Posterior vena cava (tissue), 2 donors: ENCODE measurements at regions not wholly inside any gene's neighbourhood (a gene's known extent, or its start where the extent isn't known, plus 50 kb on each side); places are given as distances from the start of the nearest gene placed in this dataset.
A peak's percentile ranks its signal among the peaks of the same experiment; 100 is the strongest.

Source experiments
- DNase-seq: peaks from one replicate; pipeline ENCODE4 v3.0.0-alpha.2; 2020; ENCODE audit warnings: low spot score
- intact Hi-C, 2 donors: fragments of 100-400 bp; cut with DNase I; formaldehyde crosslinking; loops; one replicate each; pipeline versions ENCODE4 v1.14.1 to v1.14.2; 2022 to 2023
- donor health status: DM: yes; HTN: yes; CAD: no.
- donor health status: DM: yes; HTN: yes; CAD: no.

GRCh38 chr6:170166511-170167122 is 124.3 kb downstream of the DLL1 start:
- DNase-seq = peak; percentile 70
- intact Hi-C loops = no loop called here

DNA sequence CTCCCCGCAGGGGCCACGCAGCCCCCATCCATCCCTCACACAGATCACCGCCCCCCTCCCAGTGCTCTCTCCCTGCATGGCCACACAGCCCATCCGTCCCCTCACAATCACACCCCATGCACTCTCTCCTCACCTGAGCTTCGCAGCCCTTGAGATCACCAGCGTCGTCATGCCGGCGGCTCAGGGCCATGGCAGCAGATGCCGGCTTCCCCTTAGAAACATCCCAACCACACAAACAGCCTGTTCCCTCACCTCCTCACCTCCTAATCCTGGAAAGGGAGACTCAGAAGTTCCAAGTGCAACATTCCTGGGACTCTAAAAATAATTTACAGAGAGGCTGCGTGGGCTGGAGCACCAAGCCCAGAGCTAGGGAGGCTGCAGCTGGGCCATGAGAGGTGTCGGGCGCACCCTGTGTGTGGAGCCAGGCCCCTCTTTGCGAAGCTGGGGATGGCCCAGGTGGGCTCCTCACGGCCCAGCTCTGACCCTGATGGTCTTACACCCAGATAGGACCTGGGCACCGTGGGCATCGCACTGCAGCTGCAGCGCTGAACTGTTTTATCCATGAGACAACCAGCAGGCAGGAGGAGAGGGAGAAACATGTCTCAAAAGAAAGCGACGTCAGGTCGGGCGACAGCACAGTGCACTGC is 125.3 kb downstream of the DLL1 start:
- peak; percentile 66 for DNase-seq
- intact Hi-C loops = no loop called here

- intact Hi-C loops = no loop called here
- DNase-seq = peak; percentile 78
Observed at GRCh38 chr6:170165085-170165470, 125.8 kb downstream of the DLL1 start.

DNA sequence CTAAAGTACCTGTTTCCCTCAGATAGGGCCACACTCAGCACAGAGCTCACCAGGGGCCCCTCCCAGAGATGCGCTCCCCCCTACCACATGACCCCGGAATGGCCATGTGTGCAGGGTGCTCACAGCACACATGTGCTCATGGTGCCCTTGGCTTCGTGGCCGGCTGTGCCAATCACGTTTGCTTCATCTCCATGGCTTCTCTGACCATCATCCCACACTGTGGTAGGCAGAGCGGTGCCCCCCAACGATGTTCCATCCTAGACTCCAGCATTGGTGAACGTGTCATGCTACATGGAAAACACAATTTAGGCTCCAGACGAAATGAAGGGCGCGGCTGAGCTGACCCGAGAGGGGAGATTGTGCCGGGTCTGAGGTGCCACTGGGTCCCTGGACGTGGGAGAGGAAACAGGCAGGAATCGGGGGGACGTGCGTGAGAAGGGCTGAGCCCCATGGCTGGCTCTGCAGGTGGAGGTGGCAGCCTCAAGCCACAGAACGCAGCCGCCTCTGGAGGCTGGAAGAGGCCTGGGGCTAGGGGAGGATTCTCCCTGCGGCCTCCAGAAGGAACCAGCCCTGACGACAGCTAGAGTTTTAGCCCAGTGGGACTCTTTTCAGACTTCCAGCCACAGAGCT is 126.5 kb downstream of the DLL1 start:
- intact Hi-C loops = no loop called here
- peak; percentile 66 for DNase-seq

DNA sequence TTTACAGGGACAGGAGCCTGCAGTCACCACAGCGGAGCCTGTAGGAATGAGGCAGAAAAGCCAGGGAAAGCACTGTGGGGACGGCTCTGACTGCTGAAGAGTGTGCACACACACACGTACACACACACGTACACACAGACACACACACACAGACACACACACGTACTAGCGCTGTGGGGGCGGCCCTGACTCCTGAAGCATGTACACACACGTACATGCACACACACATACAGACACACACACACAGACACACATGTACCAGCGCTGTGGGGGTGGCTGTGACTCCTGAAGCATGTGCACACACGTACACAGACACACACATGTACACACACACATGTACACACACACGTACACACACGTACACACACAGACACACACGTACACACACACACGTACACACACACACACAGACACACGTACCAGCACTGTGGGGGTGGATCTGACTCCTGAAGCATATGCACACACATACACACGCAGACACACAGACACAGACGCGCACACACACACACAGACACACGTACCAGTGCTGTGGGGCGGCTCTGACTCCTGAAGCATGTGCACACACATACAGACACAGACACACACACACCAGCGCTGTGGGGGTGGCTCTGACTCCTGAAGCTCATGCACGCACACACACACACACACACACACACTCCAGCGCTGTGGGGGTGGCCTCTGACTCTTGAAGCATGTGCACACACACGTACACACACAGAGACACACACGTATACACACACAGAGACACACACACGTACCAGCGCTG is 127.3 kb downstream of the DLL1 start:
- intact Hi-C loops = no loop called here
- peak; percentile 46 for DNase-seq

DNA sequence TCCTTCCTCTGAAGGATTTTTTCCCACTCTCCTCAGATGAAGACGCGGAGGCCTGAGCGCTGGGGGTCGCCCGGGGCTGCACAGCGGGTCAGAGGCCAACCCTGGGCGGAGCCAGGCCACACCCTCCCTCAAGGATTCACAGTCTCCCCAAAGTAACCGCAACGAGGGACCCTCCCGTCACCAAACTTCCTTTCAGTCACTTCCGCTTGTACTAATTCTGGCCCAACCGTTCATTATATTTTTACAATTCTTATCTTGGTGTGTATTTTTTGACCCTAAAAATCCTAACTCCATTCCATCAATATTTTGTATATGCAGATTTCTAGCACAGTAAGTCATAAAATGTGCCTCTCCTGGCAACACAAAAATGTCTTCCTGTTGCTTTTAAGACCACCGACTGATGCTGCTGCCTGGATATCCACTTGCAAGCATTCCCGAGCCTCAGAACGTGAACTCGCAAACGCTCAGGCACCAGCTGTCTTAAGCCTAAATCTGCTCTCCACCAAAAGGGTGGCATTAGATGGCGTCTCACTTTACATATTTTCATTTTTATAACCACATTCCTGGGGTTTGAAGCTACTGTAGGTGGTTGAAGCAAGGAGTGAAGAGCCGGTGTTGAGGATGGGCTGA is 128.0 kb downstream of the DLL1 start:
- DNase-seq = no peak
- intact Hi-C loops = no loop called here

GRCh38 chr6:170162011-170162774 is 128.7 kb downstream of the DLL1 start:
- intact Hi-C loops = no loop called here
- peak; percentile 65 for DNase-seq

- intact Hi-C loops = loop anchor here in 1 of 2 donors (1.0 kb wide), 1 partner anchor 37 kb away; no protein-coding TSS in a partner anchor
- peak; percentile 53 for DNase-seq
Observed at GRCh38 chr6:170160628-170161611, 130.0 kb downstream of the DLL1 start.

GRCh38 chr6:170160031-170160627 is 130.7 kb downstream of the DLL1 start:
- intact Hi-C loops = loop anchor here in 1 of 2 donors (1.0 kb wide), 1 partner anchor 36 kb away; no protein-coding TSS in a partner anchor
- DNase-seq = peak; percentile 80

GRCh38 chr6:170159022-170159965 is 131.6 kb downstream of the DLL1 start:
- peak; percentile 80 for DNase-seq
- intact Hi-C loops = no loop called here

DNA sequence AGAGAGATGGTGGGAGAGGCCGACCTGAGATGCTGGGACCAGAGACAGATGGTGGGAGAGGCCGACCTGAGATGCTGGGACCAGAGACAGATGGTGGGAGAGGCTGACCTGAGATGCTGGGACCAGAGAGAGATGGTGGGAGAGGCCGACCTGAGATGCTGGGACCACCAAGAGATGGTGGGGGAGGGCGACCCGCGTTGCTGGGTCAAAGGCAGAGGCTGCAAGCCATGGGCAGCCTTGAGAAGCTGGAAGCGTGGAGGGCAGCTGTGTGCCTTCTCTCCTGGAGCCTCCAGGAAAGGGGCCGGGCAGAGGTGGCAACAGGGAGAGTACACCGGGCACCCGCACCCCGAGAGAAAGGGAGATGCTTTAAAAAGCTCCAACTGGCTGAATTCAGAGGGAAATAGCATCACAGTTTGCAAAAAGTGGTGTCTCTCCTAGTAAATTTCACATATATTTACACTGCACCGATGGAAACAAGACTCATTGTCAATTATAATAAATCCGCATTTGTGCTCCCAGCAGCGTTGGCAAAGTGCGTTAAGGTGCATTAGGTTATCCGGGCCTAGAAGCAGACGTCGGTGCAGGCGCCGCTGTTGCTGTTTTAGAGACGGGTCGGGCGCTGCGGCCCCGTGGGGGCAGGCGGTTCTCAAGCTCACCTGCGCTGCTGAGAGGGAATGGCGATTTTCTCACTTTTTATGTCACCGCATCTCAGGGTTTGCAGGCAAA is 132.4 kb downstream of the DLL1 start:
- intact Hi-C loops = no loop called here
- DNase-seq = no peak

- intact Hi-C loops = no loop called here
- DNase-seq = no peak
Observed at GRCh38 chr6:170157567-170158218, 133.2 kb downstream of the DLL1 start.

GRCh38 chr6:170156448-170157375 is 134.2 kb downstream of the DLL1 start:
- no peak for DNase-seq
- intact Hi-C loops = no loop called here
